Sigmoid colon (tissue), 6 donors: ENCODE measurements at regions not wholly inside any gene's neighbourhood (a gene's known extent, or its start where the extent isn't known, plus 50 kb on each side); places are given as distances from the start of the nearest gene placed in this dataset.

Experiments
- DNase-seq: peaks from one replicate; pipeline ENCODE4 v3.0.0-alpha.2; 2019
- H3K27ac ChIP-seq, 4 donors: fragments of 200-600 bp; sonication (generic); one replicate each; pipeline ENCODE4 v1.5.1; 2016 to 2019; ENCODE audit warnings: mild to moderate bottlenecking in 1 of 4
- H3K27me3 ChIP-seq, 3 donors: fragments of 200-600 bp; sonication (generic); one replicate each; pipeline ENCODE4 v1.5.1; 2019; ENCODE audit warnings: mild to moderate bottlenecking in 1 of 3
- H3K36me3 ChIP-seq, 4 donors: fragments of 200-600 bp; sonication (generic); one replicate each; pipeline ENCODE4 v1.5.1; 2016 to 2019
- H3K4me1 ChIP-seq, 4 donors: fragments of 200-600 bp; sonication (generic); one replicate each; pipeline ENCODE4 v1.5.1; 2017 to 2019
- H3K4me3 ChIP-seq, 4 donors: fragments of 200-600 bp; sonication (generic); one replicate each; pipeline ENCODE4 v1.5.1; 2017 to 2019; ENCODE audit warnings: mild to moderate bottlenecking in 2 of 4, moderate library complexity in 1 of 4
- H3K9me3 ChIP-seq, 4 donors: fragments of 200-600 bp in 3 of 4; sonication (generic) in 3 of 4; one replicate each; pipeline versions ENCODE4 v1.5.1 to v1.6.1; 2013 to 2019
- EP300 ChIP-seq, 4 donors: sonication (generic); formaldehyde crosslinking; IDR thresholded peaks; one replicate each; pipeline ENCODE4 v1.6.1; 2017; ENCODE audit warnings: antibody characterized with exemption in 4 of 4
- POLR2A ChIP-seq, 2 donors: fragments of 450-650 bp; IDR thresholded peaks; one replicate each; pipeline ENCODE4 v1.6.1; 2016; ENCODE audit warnings: antibody characterized with exemption in 2 of 2, mild to moderate bottlenecking in 2 of 2, moderate library complexity in 2 of 2
- POLR2AphosphoS5 ChIP-seq, 4 donors: sonication (generic); formaldehyde crosslinking; IDR thresholded peaks; one replicate each; pipeline ENCODE4 v1.6.1; 2017; ENCODE audit warnings: antibody characterized with exemption in 4 of 4
- WGBS, 2 donors: extraction: QIAGEN DNeasy Blood & Tissue Kit; methylation state at CpG; one replicate each; pipeline ENCODE4 v1.1.7; 2013; 5-methylcytosine and 5-hydroxymethylcytosine counted together
- intact Hi-C: fragments of 100-400 bp; cut with DNase I; formaldehyde crosslinking; loops from one replicate; pipeline ENCODE4 v1.15.1; 2023
- TF ChIP-seq, protein P1 (sequence below), 4 experiments: fragments of 450-650 bp in 3 of 4; fragments of 200-600 bp in 1 of 4; IDR thresholded peaks; one replicate each; pipeline ENCODE4 v1.5.1; 2016 to 2019; ENCODE audit warnings: antibody characterized with exemption in 4 of 4, mild to moderate bottlenecking in 3 of 4, moderate library complexity in 2 of 4
- donor health status: healthy with polysubstance abuse.
- donor health status: healthy.

DNA sequence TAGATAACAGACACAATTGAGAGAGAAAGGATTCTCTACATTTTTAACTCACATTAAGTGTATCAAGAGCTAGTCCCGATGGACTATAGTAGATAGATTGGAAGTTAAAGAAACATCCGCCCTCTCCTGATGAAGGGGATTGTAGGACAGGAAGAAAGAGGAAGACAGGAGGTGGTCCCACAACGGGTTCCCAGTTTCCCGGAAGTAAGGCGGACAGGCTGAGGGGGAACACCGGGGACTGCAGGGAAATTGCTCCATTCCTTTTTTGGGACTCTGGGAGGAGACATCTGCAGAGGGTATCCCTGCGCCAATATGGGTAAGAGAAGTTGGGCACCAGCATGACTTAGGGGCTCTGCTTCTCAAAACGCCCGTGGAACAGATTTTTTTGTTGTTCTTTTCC lies 177.5 kb upstream of the ATF7IP start:
- intact Hi-C loops: no loop called here
- no peak for DNase-seq
- H3K27ac ChIP-seq: no peak overlapping the region
- no peaks in the 10 kb centered on the region for H3K4me1 ChIP-seq
- H3K36me3 ChIP-seq: no peaks in the 10 kb centered on the region
- H3K9me3 ChIP-seq: no peaks in the 10 kb centered on the region
- no peak overlapping the region for H3K4me3 ChIP-seq
- H3K27me3 ChIP-seq: no peaks in the 10 kb centered on the region
- no peak for TF ChIP-seq POLR2AphosphoS5 (IDR thresholded peaks at IDR 0.05)
- TF ChIP-seq, protein P1, sequence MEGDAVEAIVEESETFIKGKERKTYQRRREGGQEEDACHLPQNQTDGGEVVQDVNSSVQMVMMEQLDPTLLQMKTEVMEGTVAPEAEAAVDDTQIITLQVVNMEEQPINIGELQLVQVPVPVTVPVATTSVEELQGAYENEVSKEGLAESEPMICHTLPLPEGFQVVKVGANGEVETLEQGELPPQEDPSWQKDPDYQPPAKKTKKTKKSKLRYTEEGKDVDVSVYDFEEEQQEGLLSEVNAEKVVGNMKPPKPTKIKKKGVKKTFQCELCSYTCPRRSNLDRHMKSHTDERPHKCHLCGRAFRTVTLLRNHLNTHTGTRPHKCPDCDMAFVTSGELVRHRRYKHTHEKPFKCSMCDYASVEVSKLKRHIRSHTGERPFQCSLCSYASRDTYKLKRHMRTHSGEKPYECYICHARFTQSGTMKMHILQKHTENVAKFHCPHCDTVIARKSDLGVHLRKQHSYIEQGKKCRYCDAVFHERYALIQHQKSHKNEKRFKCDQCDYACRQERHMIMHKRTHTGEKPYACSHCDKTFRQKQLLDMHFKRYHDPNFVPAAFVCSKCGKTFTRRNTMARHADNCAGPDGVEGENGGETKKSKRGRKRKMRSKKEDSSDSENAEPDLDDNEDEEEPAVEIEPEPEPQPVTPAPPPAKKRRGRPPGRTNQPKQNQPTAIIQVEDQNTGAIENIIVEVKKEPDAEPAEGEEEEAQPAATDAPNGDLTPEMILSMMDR (IDR thresholded peaks at IDR 0.05): no peak
- no peak for TF ChIP-seq POLR2A (IDR thresholded peaks at IDR 0.05)
- TF ChIP-seq EP300 (IDR thresholded peaks at IDR 0.05): no peak
- WGBS, 2 donors: 94 to 95% methylated on average over 9 of the region's 9 CpGs

GRCh38 chr12:14188744-14189143 lies 176.7 kb upstream of the ATF7IP start:
- no peak overlapping the region for H3K27ac ChIP-seq

DNA sequence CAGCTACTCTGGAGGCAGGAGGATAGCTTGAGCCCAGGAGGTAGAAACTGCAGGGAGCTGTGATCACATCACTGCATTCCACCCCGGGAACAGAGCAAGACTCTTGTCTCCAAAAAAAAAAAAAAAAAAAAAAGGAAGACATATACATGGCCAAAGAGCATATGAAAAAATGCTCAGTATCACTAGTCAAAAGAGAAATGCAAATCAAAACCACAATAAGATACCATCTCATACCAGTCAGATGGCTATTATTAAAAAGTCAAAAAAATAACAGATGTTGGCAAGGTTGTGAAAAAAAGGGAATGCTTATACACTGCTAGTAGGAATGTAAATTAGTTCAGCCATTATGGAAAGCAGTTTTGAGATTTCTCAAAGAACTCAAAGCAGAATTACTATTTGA lies 174.8 kb upstream of the ATF7IP start:
- H3K4me1 ChIP-seq: no peaks in the 10 kb centered on the region
- DNase-seq: no peak
- no peak overlapping the region for H3K4me3 ChIP-seq
- H3K36me3 ChIP-seq: no peaks in the 10 kb centered on the region
- H3K27me3 ChIP-seq: no peaks in the 10 kb centered on the region
- 70 to 95% methylated on average over 1 of the region's 1 CpG for WGBS, 2 donors
- H3K27ac ChIP-seq: no peak overlapping the region
- no peaks in the 10 kb centered on the region for H3K9me3 ChIP-seq
- intact Hi-C loops: no loop called here
- TF ChIP-seq POLR2AphosphoS5 (IDR thresholded peaks at IDR 0.05) (no peak), EP300 (IDR thresholded peaks at IDR 0.05) (no peak), POLR2A (IDR thresholded peaks at IDR 0.05) (no peak)
- TF ChIP-seq, protein P1 (IDR thresholded peaks at IDR 0.05): no peak

More at GRCh38 chr12:14188744-14189143, 176.7 kb upstream of the ATF7IP start:
- TF ChIP-seq EP300 (IDR thresholded peaks at IDR 0.05) (no peak), POLR2AphosphoS5 (IDR thresholded peaks at IDR 0.05) (no peak), POLR2A (IDR thresholded peaks at IDR 0.05) (no peak)
- TF ChIP-seq, protein P1 (IDR thresholded peaks at IDR 0.05): no peak
- WGBS, 2 donors: 2 to 18% methylated on average over 2 of the region's 2 CpGs
- Histone ChIP-seq H3K4me1 (no peaks in the 10 kb centered on the region), H3K9me3 (no peaks in the 10 kb centered on the region), H3K4me3 (no peak overlapping the region), H3K27me3 (no peaks in the 10 kb centered on the region), H3K36me3 (no peaks in the 10 kb centered on the region)
- intact Hi-C loops: no loop called here
- DNase-seq: no peak

GRCh38 chr12:14191612-14192011 lies 173.9 kb upstream of the ATF7IP start:
- Histone ChIP-seq H3K4me1 (no peaks in the 10 kb centered on the region), H3K36me3 (no peaks in the 10 kb centered on the region), H3K9me3 (no peaks in the 10 kb centered on the region), H3K4me3 (no peak overlapping the region), H3K27ac (no peak overlapping the region), H3K27me3 (no peaks in the 10 kb centered on the region)
- 81 to 95% methylated on average over 4 of the region's 4 CpGs for WGBS, 2 donors
- TF ChIP-seq EP300 (IDR thresholded peaks at IDR 0.05) (no peak), POLR2AphosphoS5 (IDR thresholded peaks at IDR 0.05) (no peak), POLR2A (IDR thresholded peaks at IDR 0.05) (no peak)
- TF ChIP-seq, protein P1 (IDR thresholded peaks at IDR 0.05): no peak
- no peak for DNase-seq
- intact Hi-C loops: no loop called here

- Histone ChIP-seq H3K36me3 (no peaks in the 10 kb centered on the region), H3K27me3 (no peaks in the 10 kb centered on the region), H3K4me3 (no peak overlapping the region), H3K4me1 (no peaks in the 10 kb centered on the region), H3K27ac (no peak overlapping the region), H3K9me3 (no peaks in the 10 kb centered on the region)
- intact Hi-C loops: no loop called here
- WGBS, 2 donors: 52 to 80% methylated on average over 10 of the region's 10 CpGs
- no peak for TF ChIP-seq POLR2AphosphoS5 (IDR thresholded peaks at IDR 0.05)
- no peak for TF ChIP-seq EP300 (IDR thresholded peaks at IDR 0.05)
- TF ChIP-seq, protein P1 (IDR thresholded peaks at IDR 0.05): no peak
- no peak for TF ChIP-seq POLR2A (IDR thresholded peaks at IDR 0.05)
- DNase-seq: no peak
These were observed 171.8 kb upstream of the ATF7IP start for GRCh38 chr12:14193639-14194038.
